ENCODE measurements at regions not wholly inside any gene's neighbourhood (a gene's known extent, or its start where the extent isn't known, plus 50 kb on each side); places are given as distances from the start of the nearest gene placed in this dataset.
"Not testable (repeated sequence)": the region's sequence is repeated elsewhere in the genome, so short reads cannot be mapped to it uniquely, and the experiment has no call there.

DNA sequence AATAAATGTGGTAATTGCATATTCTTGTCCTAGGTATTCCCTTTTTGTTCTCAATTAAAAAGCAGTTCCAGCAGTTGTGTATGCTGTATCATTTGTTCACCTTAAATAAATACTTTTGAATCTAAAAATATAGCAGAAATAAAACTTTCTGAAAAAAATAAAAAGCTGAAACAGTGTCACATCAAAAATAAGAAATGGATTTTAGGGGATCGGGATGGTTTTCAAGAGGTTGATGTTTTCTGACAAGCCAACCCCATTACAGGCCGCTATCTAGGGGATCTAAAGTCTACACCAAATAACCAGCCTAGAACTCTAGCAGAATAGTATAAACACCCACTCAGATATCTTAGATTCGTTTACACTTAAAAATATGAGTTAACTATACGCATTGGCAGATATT is 95.4 kb upstream of the MAML3 start:
- DNase-seq (ENCODE audit: low read depth in 2 of 2), result peak; percentile 54 to 67

DNA sequence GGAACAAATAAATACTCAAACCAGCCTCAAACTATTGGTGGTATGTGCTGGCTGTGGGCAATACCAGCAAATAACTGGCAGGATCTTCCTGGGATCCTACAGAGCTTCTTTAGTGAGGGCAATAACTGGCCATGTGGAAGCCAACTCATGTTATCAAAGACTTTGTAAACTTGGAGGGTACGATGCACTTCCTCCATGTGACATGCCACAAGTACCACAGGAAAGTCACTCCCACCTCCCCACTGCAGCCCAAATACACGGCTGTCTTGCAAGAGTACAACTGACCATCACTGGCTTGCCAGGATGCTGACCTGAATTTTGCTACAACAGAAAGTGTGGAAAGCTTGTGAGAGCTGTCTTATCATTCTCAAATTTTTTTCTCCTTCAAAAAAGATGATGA is 93.3 kb upstream of the MAML3 start:
- no peak for DNase-seq (ENCODE audit: low read depth in 2 of 2)

DNA sequence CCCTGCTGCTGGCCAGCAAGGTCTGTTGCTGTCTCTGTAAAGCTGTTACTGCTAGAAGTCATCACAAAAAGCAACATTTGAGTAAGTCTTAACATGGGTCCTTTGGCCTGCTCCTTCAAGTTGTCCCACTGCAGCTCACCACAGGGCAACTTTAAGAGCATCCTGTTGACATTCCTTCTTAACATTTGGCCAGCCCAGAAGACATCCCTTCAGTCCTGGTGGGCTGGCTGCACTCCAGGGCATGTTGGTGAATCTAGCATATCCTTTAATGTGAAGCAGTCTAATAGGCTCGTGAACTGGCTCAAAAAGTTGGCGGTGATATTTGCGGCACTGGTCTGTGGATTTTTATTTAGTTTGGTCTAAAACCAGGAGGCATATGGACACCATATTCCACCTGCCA is 92.2 kb upstream of the MAML3 start:
- no peak for DNase-seq (ENCODE audit: low read depth in 2 of 2)

DNA sequence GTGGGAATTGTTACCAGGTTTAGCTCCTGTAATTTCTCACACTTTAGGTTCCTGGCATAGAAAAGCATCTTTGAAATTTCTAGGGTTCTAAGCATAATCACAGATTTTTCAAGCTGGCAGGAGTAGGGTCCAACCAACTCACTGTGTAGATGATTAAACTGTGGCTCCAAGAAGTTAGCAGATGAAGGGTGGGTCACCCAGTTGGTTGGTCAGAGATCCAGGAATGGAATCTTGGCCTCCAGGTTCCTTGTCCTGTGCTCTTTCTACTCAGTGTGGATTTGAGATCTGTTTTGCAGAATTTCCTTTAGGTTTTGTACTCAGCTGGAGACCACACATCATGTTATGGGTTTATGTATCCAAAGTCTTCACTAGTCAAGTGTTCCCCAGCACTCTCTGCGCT is 90.3 kb upstream of the MAML3 start:
- DNase-seq (ENCODE audit: low read depth in 2 of 2), result no peak

DNA sequence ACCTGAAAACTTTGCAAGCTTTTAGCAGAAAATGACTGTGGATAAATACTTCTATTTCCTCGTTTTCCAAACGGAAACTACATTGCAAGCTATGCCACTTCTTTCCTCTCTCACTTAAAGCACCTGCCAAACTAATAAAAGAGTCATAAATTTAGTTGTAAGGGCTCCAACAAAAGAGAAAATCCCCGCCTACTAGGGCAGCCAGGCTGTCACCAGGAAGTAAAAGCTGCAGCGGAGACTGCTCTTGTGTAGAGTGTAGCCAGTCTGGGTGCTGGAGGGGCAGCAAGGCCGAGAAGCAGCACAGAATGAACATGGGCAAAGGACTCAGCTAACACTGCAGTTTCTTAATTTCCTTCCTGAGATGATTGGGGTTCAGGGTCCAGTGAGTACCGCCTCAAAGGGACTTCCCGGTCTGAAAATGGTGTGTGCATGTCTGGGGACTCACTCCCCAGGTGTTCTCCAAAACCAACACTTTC is 89.3 kb upstream of the MAML3 start:
- DNase-seq (ENCODE audit: low read depth in 2 of 2), result peak; percentile 49 to 69

DNA sequence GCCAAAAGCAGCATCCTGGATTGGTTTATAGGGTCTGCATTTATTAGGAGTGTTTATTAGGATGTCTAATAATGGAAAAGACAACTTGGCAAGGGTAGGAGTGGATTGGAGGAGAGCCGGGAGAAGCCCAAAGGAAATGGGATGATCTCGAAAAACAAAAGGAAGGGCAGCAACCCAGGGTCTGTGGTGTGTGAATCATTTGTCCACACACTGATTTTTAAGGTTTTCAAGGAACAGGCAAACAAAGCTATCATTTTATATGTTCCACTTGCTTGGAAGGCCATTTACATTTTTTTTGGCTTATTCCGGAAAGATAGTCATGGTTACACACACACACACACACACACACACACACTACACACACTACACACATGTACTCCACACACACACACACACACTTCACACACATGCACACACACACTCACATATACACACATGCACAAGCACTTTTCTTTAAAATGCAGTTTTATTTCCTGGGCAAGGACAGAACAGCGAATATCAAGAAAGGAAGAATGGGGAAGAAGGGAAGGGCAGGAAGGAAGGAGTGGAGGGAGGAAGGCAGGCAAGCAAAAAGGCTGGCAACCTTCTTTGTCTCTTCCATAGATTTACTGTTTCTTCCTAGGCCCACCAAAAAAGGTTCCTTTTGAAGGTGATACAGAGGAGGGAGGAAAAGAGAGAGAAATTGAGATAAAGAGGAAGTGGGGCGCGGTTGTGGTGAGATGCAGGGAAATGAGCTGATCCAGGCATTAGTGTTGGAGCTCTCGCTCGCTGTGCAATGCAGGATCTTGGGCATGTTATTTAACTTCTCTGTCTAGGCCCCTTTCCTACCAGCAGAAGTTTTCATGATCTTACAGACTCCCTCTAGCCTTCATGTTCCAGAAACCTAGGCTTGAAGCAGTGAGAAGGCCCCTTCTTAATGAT is 88.6 kb upstream of the MAML3 start:
- no peak for DNase-seq (ENCODE audit: low read depth in 2 of 2)

DNA sequence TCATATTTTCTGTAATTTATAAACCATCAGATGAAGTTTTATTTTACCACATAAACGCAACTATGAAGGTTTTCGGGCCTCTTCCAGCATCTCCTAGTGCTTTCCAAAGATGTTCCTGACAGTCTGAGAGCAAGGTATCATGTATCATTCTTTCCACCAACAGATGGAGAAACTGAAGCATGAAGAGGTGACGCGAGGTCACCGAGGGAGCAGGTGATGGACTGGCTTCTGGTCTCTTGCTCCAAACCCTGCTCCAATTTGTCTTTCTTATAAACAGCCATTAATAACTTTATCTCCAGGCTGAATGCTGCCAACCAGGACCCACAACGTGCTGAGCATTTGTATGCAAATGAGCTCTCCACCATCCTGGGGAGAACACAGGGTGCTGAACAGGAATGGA is 86.3 kb upstream of the MAML3 start:
- no peak for DNase-seq (ENCODE audit: low read depth in 2 of 2)

DNA sequence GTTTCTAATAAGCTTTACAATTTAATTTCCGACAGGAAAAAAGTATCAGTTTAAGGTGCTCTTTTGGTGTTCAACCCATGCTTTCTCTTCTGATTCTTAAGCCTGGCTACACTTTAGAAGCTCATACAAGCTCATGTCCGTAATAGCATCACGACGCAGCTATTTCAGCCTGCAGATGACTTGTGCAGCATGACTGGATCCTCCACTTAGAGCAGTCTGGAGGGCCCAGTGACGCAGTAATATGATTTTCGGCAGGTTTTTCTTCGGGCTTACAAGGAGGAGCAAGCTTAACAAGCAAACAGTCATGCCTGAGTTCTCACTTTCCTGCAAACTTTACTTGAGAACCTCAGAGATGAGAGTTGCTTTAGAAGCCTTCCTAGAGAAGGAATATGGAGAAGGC is 85.3 kb upstream of the MAML3 start:
- DNase-seq (ENCODE audit: low read depth in 2 of 2), result no peak

DNA sequence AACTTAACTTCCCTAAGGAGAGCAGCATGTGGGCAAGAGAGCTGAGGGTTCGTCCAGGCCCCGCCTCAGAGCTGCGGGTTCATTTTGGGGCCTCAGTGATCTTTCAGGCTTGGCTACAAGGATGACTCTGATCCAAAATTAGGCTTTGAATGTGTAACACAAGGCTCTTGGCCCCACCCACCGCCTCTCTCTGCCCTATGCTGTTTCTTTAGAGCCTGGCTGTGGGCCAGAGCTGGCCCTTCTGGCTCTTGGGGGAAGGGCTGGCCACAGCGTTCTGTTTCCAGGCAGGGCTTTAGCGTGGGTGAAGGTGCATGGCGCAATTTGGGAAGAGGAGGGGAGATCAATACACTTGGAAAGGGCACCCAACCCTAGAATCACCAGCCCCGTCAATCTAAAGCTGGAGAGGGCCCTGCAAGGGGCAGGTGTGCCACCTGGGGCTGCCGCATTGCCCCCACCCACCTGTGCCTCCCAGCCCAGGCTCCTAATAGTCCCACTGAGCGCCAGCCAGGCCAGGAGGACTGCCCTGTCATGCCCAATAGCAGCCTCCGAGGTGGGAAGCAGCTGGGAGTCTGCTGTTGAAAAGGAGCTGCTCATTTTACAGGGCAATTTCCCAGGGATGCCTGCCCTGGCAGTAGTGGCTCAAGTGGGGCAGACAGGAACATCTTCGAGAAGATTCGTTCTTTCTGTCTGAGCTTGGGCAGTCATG is 84.5 kb upstream of the MAML3 start:
- DNase-seq (ENCODE audit: low read depth in 2 of 2), result peak in 1 of 2 donors; percentile 44

DNA sequence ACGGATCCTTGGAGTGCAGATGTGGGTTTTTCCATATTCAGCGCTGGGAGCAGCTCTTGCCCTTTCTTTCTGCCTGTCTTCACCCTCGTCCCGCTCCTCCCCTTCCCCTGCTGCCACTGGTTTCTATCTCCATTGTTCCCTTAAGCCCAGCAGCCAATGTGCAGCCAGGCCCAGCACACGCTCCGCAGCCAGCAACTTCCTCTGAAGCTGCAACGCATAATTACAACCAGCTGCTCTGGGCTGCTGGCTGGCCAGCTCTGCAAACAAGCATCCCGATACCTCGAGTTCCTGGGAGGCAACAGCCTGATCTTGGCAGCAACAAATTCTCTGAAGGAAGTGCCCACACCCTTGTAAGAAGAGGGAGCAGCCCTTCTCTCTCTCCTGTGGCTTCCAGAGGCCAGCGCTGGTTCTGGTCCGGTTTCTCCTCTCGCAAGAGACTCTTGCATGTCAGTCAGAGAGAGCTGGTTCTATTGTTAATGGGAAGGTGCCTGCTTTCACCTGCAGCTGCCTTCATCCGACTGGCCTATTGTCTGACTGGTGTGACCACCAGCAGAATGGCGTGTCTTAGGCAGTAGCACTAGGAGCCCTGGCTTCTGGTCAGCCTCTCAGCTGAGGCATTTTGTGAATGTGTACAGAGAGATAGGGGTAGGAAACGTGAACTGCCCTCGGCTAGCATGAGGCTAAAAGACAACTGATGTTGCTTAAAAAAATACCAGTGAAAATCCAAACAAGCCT is 83.8 kb upstream of the MAML3 start:
- DNase-seq (ENCODE audit: low read depth in 2 of 2), result peak; percentile 79 to 92

DNA sequence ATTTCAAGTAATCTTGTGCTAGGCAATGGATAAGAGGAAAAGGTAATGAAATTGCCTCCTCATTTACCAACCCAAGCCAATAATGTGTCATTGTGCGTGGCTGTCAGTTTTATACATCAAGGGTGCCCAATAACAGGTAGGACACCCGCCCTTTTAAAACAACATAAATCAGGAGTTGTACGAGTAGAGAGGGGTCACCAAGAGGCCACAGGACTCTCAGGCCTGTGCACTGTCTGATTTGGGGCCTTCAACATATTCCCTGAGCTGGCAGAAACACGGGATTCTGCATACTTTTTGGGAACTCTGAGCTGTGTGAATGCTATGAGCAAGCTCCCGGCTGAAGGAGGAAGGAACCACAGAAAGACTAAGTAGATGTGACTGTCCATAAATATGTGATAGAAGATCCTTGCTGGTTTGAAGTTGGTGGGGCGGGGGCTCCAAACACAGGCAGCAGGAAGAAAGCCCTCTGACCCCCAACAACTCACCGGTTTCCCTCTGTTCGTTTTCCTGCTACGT is 82.7 kb upstream of the MAML3 start:
- no peak for DNase-seq (ENCODE audit: low read depth in 2 of 2)

DNA sequence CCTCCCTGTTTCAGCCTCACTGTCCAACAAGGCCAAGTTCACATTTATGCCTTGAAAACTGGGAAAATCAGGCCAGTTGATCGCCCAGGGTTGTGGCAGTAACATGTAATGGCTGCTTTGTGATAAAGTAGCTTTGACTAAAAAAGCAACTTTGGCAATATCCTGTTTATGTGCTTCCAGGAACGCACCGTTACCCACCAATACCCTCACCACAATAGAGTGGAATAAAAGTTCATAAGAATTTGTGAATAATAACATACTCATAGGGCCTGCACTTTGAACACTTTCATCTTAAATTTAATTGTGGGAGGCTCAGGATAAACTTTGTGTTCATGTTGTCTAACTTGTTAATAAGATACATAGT is 80.7 kb upstream of the MAML3 start:
- no peak for DNase-seq (ENCODE audit: low read depth in 2 of 2)

DNA sequence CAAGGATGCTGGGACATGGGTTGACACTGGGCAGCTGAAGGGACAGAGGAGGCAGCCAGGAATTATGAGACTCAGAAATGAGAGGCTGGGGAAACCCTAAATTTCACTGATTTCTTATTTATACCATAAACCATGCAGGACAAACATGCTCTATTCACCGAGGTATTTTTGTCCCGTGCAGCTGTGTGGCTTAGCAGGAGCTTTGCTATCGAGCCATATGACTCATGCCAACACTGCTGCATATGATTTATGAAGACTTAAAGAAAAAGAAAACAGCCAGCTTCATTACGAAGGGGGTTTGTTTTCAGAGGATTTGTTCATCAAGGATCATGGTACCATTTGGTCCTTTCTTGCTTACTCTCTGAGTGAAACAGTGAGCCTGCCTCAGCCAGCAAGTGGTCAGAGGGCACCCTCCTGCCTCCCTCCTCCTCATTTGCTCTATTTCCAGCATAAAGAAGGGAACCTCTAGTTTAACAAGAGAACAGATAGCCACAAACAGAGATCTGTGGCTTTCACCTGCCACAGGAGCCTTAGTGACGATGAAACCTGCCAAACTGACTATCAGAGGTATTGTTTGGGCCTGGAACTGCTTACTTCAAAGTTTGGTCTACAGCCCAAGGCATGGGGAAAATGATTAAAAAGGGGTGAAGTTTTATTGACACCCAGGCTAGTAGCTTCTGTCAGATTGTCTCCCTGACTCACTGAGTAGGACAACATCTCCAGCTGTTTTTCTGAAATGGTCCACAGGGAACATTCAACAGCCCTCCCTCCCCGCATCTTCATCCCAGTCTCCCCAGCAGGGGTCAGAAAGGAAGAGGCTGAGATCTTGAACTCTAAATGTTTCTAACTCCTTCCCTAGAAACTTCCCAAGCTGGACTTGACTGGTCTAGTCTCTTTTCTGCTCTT is 80.1 kb upstream of the MAML3 start:
- DNase-seq (ENCODE audit: low read depth in 2 of 2), result peak in 1 of 2 donors; percentile 86

DNA sequence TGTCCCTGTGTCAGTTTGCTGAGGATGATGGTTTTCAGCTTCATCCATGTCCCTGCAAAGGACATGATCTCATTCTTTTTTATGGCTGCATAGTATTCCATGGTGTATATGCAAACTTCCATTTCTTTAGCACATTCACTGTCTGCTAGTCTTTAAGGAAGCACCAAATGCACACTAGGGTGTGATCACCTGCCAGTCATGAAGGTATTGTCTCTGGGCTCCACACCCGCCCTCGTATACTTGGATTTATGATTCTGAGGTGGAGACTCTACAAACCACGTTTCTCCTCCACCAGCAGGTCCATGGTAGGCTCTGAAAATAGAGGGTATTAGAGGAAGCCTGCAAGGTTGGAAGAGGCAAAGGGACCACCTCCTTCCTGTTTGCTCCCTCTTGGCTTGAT is 75.9 kb upstream of the MAML3 start:
- no peak for DNase-seq (ENCODE audit: low read depth in 2 of 2)

DNA sequence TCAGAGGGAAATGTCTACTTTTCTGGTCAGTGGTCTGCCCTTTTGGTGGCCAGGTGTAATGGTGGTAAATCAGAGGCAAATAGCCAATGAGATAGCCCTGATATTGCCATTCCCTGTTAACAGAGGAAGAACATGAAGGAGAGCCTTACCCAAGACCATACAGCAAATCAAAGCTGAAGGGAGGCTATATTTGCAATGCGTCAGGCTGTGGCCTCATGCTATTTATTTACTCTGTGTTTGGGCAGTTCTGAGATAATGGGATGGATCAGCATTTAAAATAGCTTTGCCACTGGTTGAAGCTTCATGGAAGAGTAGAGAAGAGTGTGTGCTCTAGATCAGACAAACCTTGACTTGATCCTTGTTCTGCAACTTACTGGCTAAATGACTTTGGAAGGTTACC is 73.3 kb upstream of the MAML3 start:
- no peak for DNase-seq (ENCODE audit: low read depth in 2 of 2)

DNA sequence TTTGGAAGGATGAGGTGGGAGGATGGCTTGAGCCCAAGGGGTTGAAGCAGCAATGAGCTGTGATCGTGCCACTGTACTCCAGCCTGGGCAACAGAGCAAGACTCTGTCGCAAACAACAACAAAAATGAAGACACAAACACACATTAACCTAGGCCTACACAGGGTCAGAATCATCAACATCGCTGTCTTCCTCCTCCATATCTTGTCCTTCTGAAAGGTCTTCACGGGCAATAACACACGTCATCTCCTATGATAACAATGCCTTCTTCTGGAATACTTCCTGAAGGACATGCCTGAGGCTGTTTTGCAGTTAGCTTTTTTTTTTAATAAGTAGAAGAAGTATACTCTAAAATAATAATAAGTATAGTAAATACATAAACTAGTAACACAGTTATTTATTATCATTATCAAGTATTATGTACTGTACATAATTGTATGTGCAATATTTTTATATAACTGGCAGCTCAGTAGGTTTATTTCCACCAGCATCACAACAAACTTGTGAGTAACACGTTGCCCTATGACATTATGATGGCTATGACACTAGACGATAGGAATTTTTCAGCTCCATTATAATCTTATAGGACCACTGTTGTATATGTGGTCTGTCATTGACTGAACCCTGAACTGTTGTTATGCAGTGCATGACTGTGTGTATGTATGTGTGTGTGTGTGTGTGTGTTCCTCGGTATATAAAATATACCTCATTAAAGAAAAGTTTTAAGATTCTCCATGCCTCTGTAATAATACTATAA is 69.2 kb upstream of the MAML3 start:
- peak; percentile 25 to 80 for DNase-seq (ENCODE audit: low read depth in 2 of 2)

DNA sequence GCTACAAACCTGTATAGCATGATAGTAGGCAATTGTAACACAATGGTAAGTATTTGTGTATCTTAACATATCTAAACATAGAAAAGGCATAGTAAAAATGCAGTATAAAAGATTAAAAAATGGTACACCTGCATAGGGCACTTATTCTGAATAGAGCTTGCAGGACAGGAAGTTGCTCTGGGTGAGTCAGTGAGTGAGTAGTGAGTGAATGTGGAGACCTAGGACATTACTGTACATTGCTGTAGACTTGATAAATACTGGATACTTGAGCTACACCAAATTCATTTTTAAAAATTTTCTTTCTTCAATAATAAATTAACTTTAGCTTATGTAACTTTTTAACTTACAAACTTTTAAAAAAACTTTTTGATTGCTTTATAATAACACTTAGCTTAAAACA is 68.2 kb upstream of the MAML3 start:
- DNase-seq (ENCODE audit: low read depth in 2 of 2), result peak; percentile 23 to 75

DNA sequence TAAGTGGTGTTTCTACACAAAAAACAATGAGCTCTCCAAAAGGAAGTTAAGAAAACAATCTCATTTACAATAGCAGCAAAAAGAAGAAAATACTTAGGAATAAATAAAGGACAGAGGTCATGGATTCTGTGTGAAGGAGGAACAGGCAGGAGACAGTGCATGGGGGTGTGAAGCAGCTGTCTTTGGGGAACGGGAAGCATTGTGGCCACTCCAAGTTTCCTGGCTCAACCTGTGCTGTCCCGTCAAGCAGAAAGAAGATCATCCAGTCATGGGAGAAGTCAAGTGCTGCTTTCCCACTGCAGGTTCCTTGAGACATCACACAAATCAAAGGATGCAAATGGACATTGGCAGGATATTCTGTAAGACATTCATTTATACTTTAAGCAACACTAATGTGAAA is 66.1 kb upstream of the MAML3 start:
- no peak for DNase-seq (ENCODE audit: low read depth in 2 of 2)

DNA sequence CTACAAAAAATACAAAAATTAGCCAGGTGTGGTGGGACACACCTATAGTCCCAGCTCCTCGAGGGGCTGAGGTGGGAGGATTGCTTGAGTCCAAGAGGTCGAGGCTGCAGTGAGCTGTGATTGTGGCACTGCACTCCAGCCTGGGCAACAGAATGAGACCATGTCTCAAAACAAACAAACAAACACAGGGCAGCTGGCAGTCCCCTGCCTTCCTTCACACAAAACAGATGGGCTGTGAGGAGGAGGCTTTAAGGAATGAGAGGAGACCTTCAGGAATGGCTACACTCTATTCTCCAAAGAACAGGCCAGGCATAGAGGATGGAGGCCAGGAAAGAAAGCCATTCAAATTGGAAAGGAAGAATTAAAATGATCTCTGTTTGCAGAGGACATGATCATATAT is 65.6 kb upstream of the MAML3 start:
- no peak for DNase-seq (ENCODE audit: low read depth in 2 of 2)

DNA sequence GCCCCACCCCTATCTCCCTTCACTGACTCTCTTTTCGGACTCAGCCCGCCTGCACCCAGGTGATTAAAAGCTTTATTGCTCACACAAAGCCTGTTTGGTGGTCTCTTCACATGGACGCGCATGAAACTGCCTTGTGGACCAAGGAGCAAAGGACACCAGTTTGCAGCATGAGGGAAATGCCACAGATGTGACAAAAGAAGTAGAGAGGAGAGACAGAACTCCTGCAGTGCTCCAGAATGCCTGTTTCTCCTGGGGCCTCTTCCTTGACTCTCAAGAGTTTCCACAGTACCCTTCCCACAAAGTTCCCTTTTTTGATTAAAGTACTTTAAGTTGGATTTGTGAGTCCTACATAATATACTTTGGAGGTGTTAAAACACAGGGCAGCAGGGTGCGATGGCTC is 65.1 kb upstream of the MAML3 start:
- not testable (repeated sequence) for DNase-seq (ENCODE audit: low read depth in 2 of 2)
